ENCODE measurements at regions not wholly inside any gene's neighbourhood (a gene's known extent, or its start where the extent isn't known, plus 50 kb on each side); places are given as distances from the start of the nearest gene placed in this dataset.

GRCh38 chr6:164098857-164099267 lies 684.3 kb downstream of the QKI start:
- TF ChIP-seq EZH2 (IDR thresholded peaks at IDR 0.05; ENCODE audit: insufficient read depth, poor library complexity, severe bottlenecking), result no peak
- TF ChIP-seq EZH2phosphoT487 (IDR thresholded peaks at IDR 0.05; ENCODE audit: insufficient read depth, low read depth), result no peak
